ENCODE measurements at regions not wholly inside any gene's neighbourhood (a gene's known extent, or its start where the extent isn't known, plus 50 kb on each side); places are given as distances from the start of the nearest gene placed in this dataset.

DNA sequence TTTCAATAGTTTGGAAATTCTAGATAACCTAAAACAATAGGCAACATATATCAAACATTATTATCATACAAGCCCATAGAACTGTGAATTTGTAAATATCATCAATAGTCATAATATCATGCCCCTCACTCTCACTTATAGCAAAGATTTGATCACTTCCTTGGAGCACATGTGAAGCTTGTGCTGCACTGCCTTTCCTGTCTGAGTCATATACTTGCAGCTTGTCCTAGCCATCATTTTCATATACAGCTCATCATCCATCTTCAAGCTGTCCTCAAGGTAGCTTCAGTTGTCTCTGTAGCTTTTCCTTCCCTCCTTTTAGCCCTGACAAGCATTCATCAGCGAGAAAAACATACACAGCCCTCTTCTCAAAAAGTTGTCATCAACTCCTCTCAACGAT lies 746.5 kb upstream of the FOXG1 start:
- Mint-ChIP-seq H3K4me3 (no peak overlapping the region), H3K27ac (no peak overlapping the region), H3K27me3 (no peaks in the 10 kb centered on the region), H3K9me3 (ENCODE audit: insufficient read depth) (peaks cover 5% of the 10 kb centered on the region), H3K4me1 (no peaks in the 10 kb centered on the region)
- WGBS (ENCODE audit: insufficient coverage), result 93% methylated on average over 2 of the region's 2 CpGs
- peaks cover 0 to 3% (median 1%) of the 10 kb centered on the region in 3 donors for H3K9me3 ChIP-seq (ENCODE audit: control extremely low read depth in 1 of 3, control insufficient read depth in 2 of 3, insufficient read depth in 1 of 3, low read length in 2 of 3)
- ATAC-seq (ENCODE audit: low read depth) (no peak), DNase-seq (no peak)
- H3K9ac ChIP-seq (ENCODE audit: low read length), result no peak overlapping the region
- intact Hi-C loops (cut with micrococcal nuclease), result no loop called here
- H4K20me1 ChIP-seq (ENCODE audit: control insufficient read depth, insufficient read depth, low read length, poor library complexity, severe bottlenecking), result no peaks in the 10 kb centered on the region
- H3K36me3 ChIP-seq (replicated peaks in 1 of 2; ENCODE audit: control extremely low read depth in 1 of 2, control insufficient read depth in 1 of 2, extremely low read depth in 1 of 2, insufficient read depth in 2 of 2, low read length in 1 of 2), result no peaks in the 10 kb centered on the region
- no peak overlapping the region for H3K4me2 ChIP-seq (replicated peaks; ENCODE audit: low read depth, low read length, poor library complexity, severe bottlenecking)
- H2AFZ ChIP-seq (ENCODE audit: insufficient read depth, low read depth, low read length, poor library complexity, severe bottlenecking), result no peak overlapping the region
- no peak overlapping the region for H3K27ac ChIP-seq (ENCODE audit: low read length in 2 of 2)
- H3K79me2 ChIP-seq (ENCODE audit: control insufficient read depth, insufficient read depth, low read length), result no peaks in the 10 kb centered on the region
- no peaks in the 10 kb centered on the region for H3K27me3 ChIP-seq (replicated peaks in 1 of 4; ENCODE audit: control extremely low read depth in 1 of 4, control insufficient read depth in 3 of 4, insufficient read depth in 4 of 4, low read length in 3 of 4)
- ChIA-PET POLR2A (no interaction called here), CTCF (no interaction called here)
- H3K4me1 ChIP-seq (ENCODE audit: control insufficient read depth in 2 of 2, insufficient read depth in 2 of 2, low read length in 2 of 2), result no peaks in the 10 kb centered on the region
- TF ChIP-seq, protein P1, sequence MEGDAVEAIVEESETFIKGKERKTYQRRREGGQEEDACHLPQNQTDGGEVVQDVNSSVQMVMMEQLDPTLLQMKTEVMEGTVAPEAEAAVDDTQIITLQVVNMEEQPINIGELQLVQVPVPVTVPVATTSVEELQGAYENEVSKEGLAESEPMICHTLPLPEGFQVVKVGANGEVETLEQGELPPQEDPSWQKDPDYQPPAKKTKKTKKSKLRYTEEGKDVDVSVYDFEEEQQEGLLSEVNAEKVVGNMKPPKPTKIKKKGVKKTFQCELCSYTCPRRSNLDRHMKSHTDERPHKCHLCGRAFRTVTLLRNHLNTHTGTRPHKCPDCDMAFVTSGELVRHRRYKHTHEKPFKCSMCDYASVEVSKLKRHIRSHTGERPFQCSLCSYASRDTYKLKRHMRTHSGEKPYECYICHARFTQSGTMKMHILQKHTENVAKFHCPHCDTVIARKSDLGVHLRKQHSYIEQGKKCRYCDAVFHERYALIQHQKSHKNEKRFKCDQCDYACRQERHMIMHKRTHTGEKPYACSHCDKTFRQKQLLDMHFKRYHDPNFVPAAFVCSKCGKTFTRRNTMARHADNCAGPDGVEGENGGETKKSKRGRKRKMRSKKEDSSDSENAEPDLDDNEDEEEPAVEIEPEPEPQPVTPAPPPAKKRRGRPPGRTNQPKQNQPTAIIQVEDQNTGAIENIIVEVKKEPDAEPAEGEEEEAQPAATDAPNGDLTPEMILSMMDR (IDR thresholded peaks at IDR 0.05), result no peak
- TF ChIP-seq EZH2 (IDR thresholded peaks at IDR 0.05; ENCODE audit: borderline replicate concordance, insufficient read depth, low read depth, low read length, poor library complexity, severe bottlenecking), result no peak
- no peak overlapping the region for H3K4me3 ChIP-seq (ENCODE audit: control extremely low read depth in 1 of 5, extremely low read depth in 1 of 5, insufficient read depth in 1 of 5, low read depth in 2 of 5, low read length in 4 of 5)

DNA sequence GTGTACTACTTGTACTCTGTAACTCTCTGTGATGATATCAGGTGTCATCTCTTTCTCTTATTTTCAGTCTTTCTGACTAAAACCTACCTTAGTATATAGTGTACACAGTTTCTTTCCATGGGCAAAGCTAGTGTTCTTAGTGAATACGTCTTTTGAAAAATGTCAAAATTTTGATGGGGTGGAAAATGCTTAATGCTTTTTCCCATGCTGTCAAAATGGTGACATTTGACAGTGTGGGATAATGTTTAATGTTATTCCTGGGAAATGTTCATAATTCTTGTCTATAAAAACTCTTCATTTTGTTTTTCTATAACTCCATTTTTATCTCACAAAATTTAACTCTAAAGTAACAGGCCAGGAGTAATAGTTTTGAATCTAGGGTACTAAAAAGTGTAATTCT lies 742.7 kb upstream of the FOXG1 start:
- ChIA-PET POLR2A (no interaction called here), CTCF (no interaction called here)
- Mint-ChIP-seq H3K4me3 (no peak overlapping the region), H3K27ac (no peak overlapping the region), H3K9me3 (ENCODE audit: insufficient read depth) (peaks cover 5% of the 10 kb centered on the region), H3K27me3 (no peaks in the 10 kb centered on the region), H3K4me1 (no peaks in the 10 kb centered on the region)
- intact Hi-C loops (cut with micrococcal nuclease), result no loop called here
- Histone ChIP-seq H3K9ac (ENCODE audit: low read length) (no peak overlapping the region), H3K4me1 (ENCODE audit: control insufficient read depth in 2 of 2, insufficient read depth in 2 of 2, low read length in 2 of 2) (no peaks in the 10 kb centered on the region), H3K9me3 (ENCODE audit: control extremely low read depth in 1 of 3, control insufficient read depth in 2 of 3, insufficient read depth in 1 of 3, low read length in 2 of 3) (no peaks in the 10 kb centered on the region), H3K27me3 (replicated peaks in 1 of 4; ENCODE audit: control extremely low read depth in 1 of 4, control insufficient read depth in 3 of 4, insufficient read depth in 4 of 4, low read length in 3 of 4) (no peaks in the 10 kb centered on the region), H4K20me1 (ENCODE audit: control insufficient read depth, insufficient read depth, low read length, poor library complexity, severe bottlenecking) (no peaks in the 10 kb centered on the region), H3K79me2 (ENCODE audit: control insufficient read depth, insufficient read depth, low read length) (no peaks in the 10 kb centered on the region), H2AFZ (ENCODE audit: insufficient read depth, low read depth, low read length, poor library complexity, severe bottlenecking) (no peak overlapping the region), H3K4me2 (replicated peaks; ENCODE audit: low read depth, low read length, poor library complexity, severe bottlenecking) (no peak overlapping the region), H3K36me3 (replicated peaks in 1 of 2; ENCODE audit: control extremely low read depth in 1 of 2, control insufficient read depth in 1 of 2, extremely low read depth in 1 of 2, insufficient read depth in 2 of 2, low read length in 1 of 2) (no peaks in the 10 kb centered on the region), H3K27ac (ENCODE audit: low read length in 2 of 2) (no peak overlapping the region), H3K4me3 (ENCODE audit: control extremely low read depth in 1 of 5, extremely low read depth in 1 of 5, insufficient read depth in 1 of 5, low read depth in 2 of 5, low read length in 4 of 5) (no peak overlapping the region)
- no peak for TF ChIP-seq EZH2 (IDR thresholded peaks at IDR 0.05; ENCODE audit: borderline replicate concordance, insufficient read depth, low read depth, low read length, poor library complexity, severe bottlenecking)
- TF ChIP-seq, protein P1 (IDR thresholded peaks at IDR 0.05), result no peak
- WGBS (ENCODE audit: insufficient coverage), result no CpG with 5 or more reads among the region's 1 CpG
- DNase-seq (no peak), ATAC-seq (ENCODE audit: low read depth) (no peak)
